GM19351 (cell line): ENCODE measurements at regions not wholly inside any gene's neighbourhood (a gene's known extent, or its start where the extent isn't known, plus 50 kb on each side); places are given as distances from the start of the nearest gene placed in this dataset.

ENCODE experiments used
- ATAC-seq: cut with Tn5 transposase; IDR thresholded peaks from one replicate; pipeline ENCODE4 v1.9.1; 2021; ENCODE audit warnings: mild to moderate bottlenecking, moderate library complexity; ENCODE audit not compliant: unreplicated experiment

- no peak for ATAC-seq
Observed at GRCh38 chr2:153043385-153043784, 325.0 kb downstream of the ARL6IP6 start.

GRCh38 chr2:153028626-153029025, 310.2 kb downstream of the ARL6IP6 start:
- no peak for ATAC-seq

GRCh38 chr2:153027533-153027932, 309.1 kb downstream of the ARL6IP6 start:
- ATAC-seq, result no peak

GRCh38 chr2:153020201-153020600, 301.8 kb downstream of the ARL6IP6 start:
- ATAC-seq, result no peak

- no peak for ATAC-seq
Observed at GRCh38 chr2:153005071-153005730, 286.8 kb downstream of the ARL6IP6 start.

DNA sequence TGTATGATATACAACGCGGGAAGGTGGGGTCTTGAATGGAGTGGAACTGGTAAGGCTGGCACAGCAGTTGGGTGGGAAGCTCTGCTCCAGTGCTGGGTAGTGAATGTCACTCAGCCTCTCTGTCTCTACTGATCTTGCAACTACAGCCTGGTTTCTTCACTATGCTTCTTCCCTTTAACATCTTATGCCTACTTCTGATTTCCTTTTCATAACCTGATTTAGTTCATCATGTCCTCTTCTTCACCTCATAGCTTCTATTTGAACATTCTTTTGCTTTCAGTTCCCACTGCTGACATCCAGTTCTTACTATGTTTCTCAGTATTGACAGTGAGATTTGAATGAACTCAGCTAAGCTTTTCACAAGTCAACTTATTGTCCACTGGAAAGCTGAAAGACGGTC, 286.2 kb downstream of the ARL6IP6 start:
- no peak for ATAC-seq

DNA sequence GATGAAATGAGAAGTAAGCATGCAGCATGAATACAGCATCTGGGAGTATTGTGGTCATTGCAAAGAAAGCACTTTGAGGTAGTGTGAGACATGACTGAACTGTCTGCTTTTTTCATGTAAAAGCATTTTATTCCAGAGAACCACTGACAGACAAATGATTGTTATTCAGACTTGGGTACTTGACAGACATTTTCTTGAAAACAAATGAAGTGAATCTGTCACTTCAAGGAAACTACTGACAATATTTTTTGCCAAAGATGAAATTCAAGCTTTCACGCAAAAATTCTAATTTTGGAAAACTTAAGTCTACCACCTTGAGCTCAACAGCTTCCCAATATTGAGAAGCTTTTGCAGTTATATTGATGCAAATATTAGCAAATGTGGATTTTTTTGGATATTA, 255.7 kb downstream of the ARL6IP6 start:
- no peak for ATAC-seq

GRCh38 chr2:152971685-152972084, 253.3 kb downstream of the ARL6IP6 start:
- ATAC-seq, result no peak

DNA sequence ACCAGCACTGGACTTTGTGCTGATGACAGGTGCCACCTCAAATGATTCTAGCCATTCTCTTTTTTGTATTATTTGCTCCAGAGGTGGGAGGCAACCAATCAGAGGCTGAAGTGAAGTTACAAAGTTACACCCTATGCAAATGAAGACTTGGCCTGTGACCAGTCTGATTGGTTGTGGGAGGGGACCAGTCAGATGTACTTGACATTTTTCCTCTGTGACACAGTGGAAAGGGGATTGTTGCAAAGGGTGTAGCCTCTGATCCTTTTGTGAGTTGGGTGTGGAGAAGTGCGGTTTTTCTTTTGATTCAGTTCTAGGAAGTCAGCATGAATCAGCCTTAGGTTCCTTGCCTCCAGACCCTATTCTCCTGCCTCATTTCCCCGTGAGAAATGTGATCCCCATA, 244.0 kb downstream of the ARL6IP6 start:
- no peak for ATAC-seq

- ATAC-seq, result no peak
Observed at GRCh38 chr2:152961351-152961750, 242.9 kb downstream of the ARL6IP6 start.

GRCh38 chr2:152950126-152950525, 231.7 kb downstream of the ARL6IP6 start:
- no peak for ATAC-seq

DNA sequence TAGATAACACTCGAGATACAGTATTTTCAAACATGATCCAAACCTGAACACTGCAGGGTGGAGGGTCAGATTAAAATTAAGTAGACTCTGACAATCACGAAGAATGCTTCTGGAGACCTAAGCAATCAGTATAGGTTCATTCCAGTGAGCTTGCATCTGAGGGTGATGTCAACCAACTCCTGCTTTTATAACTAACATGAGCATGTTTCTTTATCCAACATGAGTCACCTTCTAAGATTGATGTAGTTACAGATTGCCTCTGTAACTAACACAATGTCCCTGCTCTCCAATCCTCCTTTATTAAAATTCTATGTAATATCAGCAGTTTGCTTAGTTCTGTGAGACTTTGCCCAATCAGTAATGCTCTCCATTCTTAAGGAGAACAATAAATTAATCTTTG, 225.7 kb downstream of the ARL6IP6 start:
- no peak for ATAC-seq

GRCh38 chr2:152942940-152943440, 224.6 kb downstream of the ARL6IP6 start:
- ATAC-seq, result no peak

DNA sequence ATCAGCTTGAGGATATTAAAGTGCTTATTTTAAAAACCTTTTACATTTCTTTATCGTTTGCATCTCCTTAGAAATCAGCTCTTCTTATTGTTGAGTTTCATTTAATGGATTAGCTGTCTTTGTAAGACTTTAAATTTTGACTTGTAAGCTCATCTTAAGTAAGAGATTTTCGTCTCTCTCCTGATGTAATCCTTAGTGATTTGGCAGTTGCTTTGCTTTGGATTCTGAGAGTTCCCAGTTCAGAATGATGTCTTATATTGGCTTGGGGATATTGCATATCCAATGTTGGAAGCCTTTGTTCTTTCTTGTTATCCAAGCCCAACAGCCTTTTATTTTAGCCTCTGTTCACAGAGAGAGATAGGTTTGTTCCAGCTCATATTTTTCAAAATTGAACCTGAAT, 212.1 kb downstream of the ARL6IP6 start:
- no peak for ATAC-seq

DNA sequence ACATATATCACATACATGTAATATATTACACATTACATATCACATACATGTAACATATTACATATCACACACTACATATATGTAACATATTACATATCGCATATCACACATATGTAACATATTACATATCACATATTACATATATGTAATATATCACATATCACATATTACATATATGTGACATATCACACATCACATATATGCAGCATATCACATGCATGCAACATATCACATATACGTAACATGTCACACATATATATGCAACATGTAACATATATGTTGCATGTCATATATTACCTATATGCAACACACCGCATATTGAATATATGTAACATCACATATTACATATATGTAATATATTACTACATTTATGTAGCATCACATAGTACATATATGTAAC, 211.2 kb downstream of the ARL6IP6 start:
- ATAC-seq, result no peak

- ATAC-seq, result peak; percentile 94
Observed at GRCh38 chr2:152925547-152926448, 207.4 kb downstream of the ARL6IP6 start.

DNA sequence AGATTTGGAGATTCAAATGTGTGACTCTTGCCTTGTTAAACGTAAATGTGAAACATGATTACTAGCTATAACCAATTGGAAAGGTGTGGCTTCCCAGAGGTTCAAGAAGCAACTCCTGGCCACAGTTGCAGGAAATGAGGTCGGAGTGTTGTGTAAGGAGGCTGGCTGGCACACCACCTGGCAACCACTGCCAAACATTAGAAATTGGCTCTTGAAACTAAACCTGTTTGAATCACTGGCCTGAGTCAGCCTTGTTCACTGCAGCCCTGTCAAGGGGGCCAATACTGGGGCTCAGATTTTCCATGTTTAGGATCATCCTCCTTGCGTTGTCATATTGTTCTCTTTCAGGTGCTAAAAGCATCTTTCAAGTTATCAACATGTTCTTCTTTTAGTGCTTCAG, 206.3 kb downstream of the ARL6IP6 start:
- no peak for ATAC-seq

DNA sequence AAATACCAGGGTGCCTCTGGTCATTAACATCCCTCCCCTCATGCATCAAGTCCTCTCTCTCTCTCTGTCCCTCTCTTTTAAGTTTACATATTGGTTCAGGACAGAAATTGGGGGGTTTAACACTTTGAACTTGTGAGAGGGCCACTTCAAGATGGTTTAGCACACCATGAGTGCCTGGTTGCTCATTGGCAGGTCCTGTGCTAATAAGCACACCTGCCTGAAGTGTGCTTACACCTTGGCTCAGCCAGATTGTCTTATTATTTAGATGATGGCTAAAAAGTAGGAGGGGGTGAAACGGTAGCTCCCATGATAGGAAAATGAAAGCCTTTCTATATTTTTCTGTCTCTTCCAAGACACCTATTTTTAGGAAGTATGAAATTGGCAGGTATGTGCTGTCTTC, 205.8 kb downstream of the ARL6IP6 start:
- no peak for ATAC-seq

GRCh38 chr2:152920846-152921245, 202.4 kb downstream of the ARL6IP6 start:
- ATAC-seq, result no peak

DNA sequence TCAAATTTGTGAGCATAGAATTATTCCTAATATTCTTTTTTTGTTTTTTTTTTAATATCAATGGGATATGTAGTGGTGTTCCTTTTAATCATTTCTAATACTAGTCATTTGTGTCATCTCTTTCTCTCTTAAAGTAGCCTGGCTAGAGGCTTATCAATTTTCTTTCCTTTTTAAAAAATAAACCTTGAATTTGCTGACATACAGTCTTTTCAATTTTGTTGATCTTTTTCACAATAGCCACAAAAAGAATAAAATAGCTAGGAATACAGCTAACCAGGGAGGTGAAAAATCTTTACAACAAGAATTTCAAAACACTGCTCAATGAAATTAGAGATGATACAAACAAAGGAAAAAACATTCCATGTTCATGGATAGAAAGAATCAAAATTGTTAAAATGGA, 192.6 kb downstream of the ARL6IP6 start:
- no peak for ATAC-seq

DNA sequence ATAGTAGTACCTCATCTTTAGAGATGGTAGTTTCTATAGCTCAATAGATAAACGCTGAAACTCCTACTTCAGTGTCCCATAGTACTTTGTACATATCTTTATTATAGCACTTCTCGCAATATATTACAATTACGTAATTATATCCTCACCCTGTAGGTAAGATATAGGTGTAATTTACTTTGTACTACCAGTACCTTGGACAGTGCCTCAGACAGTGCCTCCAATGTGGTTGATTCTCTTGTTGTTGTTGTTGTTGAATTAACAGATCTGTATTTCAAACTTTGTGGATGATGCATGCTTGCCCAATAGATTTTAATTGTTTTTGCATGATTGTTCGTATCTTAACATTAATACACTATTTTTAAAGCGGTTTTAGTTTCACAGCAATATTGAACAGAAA, 188.6 kb downstream of the ARL6IP6 start:
- no peak for ATAC-seq

DNA sequence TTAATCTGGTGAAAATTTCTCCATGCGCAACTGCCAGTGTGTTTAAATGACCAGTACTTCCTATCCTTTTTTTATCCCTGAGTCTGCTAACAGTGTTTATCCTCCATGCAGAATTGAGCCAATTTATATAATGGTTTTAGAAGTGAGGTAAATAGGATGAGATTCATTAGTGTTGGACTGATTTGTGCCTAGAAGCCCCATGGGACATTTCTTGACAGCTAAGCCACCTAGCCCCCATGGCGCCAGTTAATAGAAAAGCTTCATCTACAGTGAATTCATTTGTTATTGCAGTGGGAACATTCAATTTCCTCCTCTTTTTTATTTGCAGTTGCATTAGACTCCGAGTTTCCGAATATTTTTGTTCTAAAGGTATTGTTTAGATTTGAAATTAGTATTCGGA, 175.6 kb downstream of the ARL6IP6 start:
- ATAC-seq, result no peak
